ENCODE measurements at regions not wholly inside any gene's neighbourhood (a gene's known extent, or its start where the extent isn't known, plus 50 kb on each side); places are given as distances from the start of the nearest gene placed in this dataset.
A peak's percentile ranks its signal among the peaks of the same experiment; 100 is the strongest.

DNA sequence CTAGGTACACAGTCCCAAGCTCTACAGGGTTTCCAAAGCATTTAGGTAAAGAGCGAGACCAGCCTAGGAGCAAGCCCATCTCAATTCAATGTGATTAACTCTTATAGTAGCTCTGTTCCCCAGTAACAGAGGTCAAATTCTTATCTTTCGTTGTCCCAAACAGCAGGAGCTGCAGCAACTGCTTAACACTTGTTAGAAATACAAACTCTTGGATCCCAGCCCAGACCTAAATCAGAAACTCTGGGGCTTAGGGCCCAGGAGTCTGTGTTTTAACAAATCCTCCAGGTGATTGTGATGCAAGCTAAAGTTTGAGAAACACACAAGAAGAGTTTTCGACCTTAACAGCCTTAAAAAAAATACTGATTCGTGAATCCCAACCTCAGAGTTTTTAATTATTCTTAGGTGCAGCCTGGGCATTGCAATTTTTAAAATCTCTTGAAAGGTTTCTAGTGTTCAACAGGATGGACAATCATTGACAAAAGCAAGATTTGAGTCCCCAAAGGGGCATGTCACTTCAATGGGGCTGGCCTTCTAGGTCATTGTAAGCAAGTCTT, 127.4 kb upstream of the HCRTR2 start:
- whole genome bisulfite sequencing (ENCODE audit: extremely low coverage, insufficient read length, low lambda C conversion rate), result no CpG with 5 or more reads among the region's 4 CpGs
- H3K27ac ChIP-seq (ENCODE audit: insufficient read length, low read depth, low read length), result no peak overlapping the region
- no peak overlapping the region for H4K8ac ChIP-seq (replicated peaks; ENCODE audit: insufficient read length, low read depth, low read length)
- H2BK5ac ChIP-seq (ENCODE audit: insufficient read length, low read length), result no peak overlapping the region
- Mint-ChIP-seq H3K4me1 (peaks cover 10 to 13% of the 10 kb centered on the region in 2 experiments), H3K36me3 (ENCODE audit: insufficient read depth in 1 of 3, low read depth in 3 of 3) (no peaks in the 10 kb centered on the region), H3K9me3 (no peaks in the 10 kb centered on the region), H3K27me3 (ENCODE audit: low read depth) (no peaks in the 10 kb centered on the region), H3K27ac (0 out of 7 replicates have a peak overlapping the region, but pooled peaks of 1 of the 3 experiments have one; percentile 66), H3K4me3 (no peak overlapping the region)
- H3T11ph ChIP-seq (ENCODE audit: low read length), result no peak overlapping the region
- H3K9ac ChIP-seq (ENCODE audit: extremely low read depth, insufficient read length, low read length), result no peak overlapping the region
- no peak overlapping the region for H3K14ac ChIP-seq (ENCODE audit: insufficient read depth, low read length)
- H3K4ac ChIP-seq (ENCODE audit: low read depth, low read length), result no peak overlapping the region
- no peaks in the 10 kb centered on the region for H3K9me3 ChIP-seq (ENCODE audit: control insufficient read depth, low read depth, low read length)
- DNase-seq, result no peak
- H2AFZ ChIP-seq (ENCODE audit: low read length), result no peak overlapping the region
- TF ChIP-seq, protein P1, sequence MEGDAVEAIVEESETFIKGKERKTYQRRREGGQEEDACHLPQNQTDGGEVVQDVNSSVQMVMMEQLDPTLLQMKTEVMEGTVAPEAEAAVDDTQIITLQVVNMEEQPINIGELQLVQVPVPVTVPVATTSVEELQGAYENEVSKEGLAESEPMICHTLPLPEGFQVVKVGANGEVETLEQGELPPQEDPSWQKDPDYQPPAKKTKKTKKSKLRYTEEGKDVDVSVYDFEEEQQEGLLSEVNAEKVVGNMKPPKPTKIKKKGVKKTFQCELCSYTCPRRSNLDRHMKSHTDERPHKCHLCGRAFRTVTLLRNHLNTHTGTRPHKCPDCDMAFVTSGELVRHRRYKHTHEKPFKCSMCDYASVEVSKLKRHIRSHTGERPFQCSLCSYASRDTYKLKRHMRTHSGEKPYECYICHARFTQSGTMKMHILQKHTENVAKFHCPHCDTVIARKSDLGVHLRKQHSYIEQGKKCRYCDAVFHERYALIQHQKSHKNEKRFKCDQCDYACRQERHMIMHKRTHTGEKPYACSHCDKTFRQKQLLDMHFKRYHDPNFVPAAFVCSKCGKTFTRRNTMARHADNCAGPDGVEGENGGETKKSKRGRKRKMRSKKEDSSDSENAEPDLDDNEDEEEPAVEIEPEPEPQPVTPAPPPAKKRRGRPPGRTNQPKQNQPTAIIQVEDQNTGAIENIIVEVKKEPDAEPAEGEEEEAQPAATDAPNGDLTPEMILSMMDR (conservative IDR thresholded peaks at IDR 0.05), result no peak
- no peak overlapping the region for H3K18ac ChIP-seq (ENCODE audit: insufficient read length, low read depth, low read length)
- H2BK15ac ChIP-seq (ENCODE audit: low read depth, low read length), result no peak overlapping the region
- no peak overlapping the region for H2BK120ac ChIP-seq (ENCODE audit: low read depth, low read length, poor library complexity, severe bottlenecking)
- no peak overlapping the region for H2BK12ac ChIP-seq (ENCODE audit: insufficient read length, low read depth, low read length)
- no peak overlapping the region for H2AK5ac ChIP-seq (ENCODE audit: insufficient read length, low read length)
- H3K56ac ChIP-seq (ENCODE audit: insufficient read length, low read depth, low read length), result no peak overlapping the region
- H2BK20ac ChIP-seq (ENCODE audit: low read depth, low read length, poor library complexity, severe bottlenecking), result no peak overlapping the region
- H4K91ac ChIP-seq (ENCODE audit: insufficient read length, low read depth, low read length), result no peak overlapping the region
- H3K4me2 ChIP-seq (ENCODE audit: insufficient read depth, insufficient read length, low read length), result no peak overlapping the region
- no peaks in the 10 kb centered on the region for H4K20me1 ChIP-seq (ENCODE audit: control insufficient read depth, insufficient read depth, insufficient read length)
- H3K27me3 ChIP-seq (ENCODE audit: insufficient read depth, low read length), result no peaks in the 10 kb centered on the region
- H3K79me2 ChIP-seq (ENCODE audit: insufficient read depth, low read length), result no peaks in the 10 kb centered on the region
- H3K4me1 ChIP-seq (ENCODE audit: insufficient read depth, low read length), result no peaks in the 10 kb centered on the region
- H4K5ac ChIP-seq (ENCODE audit: insufficient read length, low read depth, low read length), result no peak overlapping the region
- H3K23ac ChIP-seq (ENCODE audit: insufficient read length, low read depth, low read length), result no peak overlapping the region
- no peaks in the 10 kb centered on the region for H3K79me1 ChIP-seq (ENCODE audit: insufficient read depth, low read depth, low read length, poor library complexity, severe bottlenecking)
- no peaks in the 10 kb centered on the region for H3K23me2 ChIP-seq (ENCODE audit: insufficient read length, low read depth, low read length, poor library complexity, severe bottlenecking)
